ENCODE measurements at regions not wholly inside any gene's neighbourhood (a gene's known extent, or its start where the extent isn't known, plus 50 kb on each side); places are given as distances from the start of the nearest gene placed in this dataset.

- no peaks in the 10 kb centered on the region for H3K27me3 ChIP-seq (ENCODE audit: control insufficient read depth in 2 of 2, insufficient read depth in 1 of 2, low read length in 1 of 2)
- no peaks in the 10 kb centered on the region for H3K4me1 ChIP-seq (ENCODE audit: control insufficient read depth in 2 of 2, insufficient read depth in 2 of 2, low read length in 2 of 2)
- H3K36me3 ChIP-seq (ENCODE audit: control insufficient read depth in 2 of 2, insufficient read depth in 2 of 2, low read length in 1 of 2): no peaks in the 10 kb centered on the region
- H3K27ac ChIP-seq (ENCODE audit: low read depth in 1 of 2, low read length in 1 of 2): no peak overlapping the region
- 95% methylated on average over 2 of the region's 2 CpGs for WGBS
- DNase-seq (ENCODE audit: low read depth in 6 of 9, low spot score in 9 of 9): no peak
- H3K4me3 ChIP-seq (ENCODE audit: low read length in 2 of 2): no peak overlapping the region
- no peaks in the 10 kb centered on the region for H3K9me3 ChIP-seq (ENCODE audit: control insufficient read depth in 2 of 2, insufficient read depth in 1 of 2, low read length in 1 of 2)
These were observed 478.8 kb downstream of the LRIG3 start for GRCh38 chr12:58441483-58441882.

GRCh38 chr12:58443273-58443980, 476.9 kb downstream of the LRIG3 start:
- no peaks in the 10 kb centered on the region for H3K36me3 ChIP-seq (ENCODE audit: control insufficient read depth in 2 of 2, insufficient read depth in 2 of 2, low read length in 1 of 2)
- H3K4me3 ChIP-seq (ENCODE audit: low read length in 2 of 2): no peak overlapping the region
- DNase-seq (ENCODE audit: low read depth in 6 of 9, low spot score in 9 of 9): no peak
- H3K4me1 ChIP-seq (ENCODE audit: control insufficient read depth in 2 of 2, insufficient read depth in 2 of 2, low read length in 2 of 2): no peaks in the 10 kb centered on the region
- H3K9me3 ChIP-seq (ENCODE audit: control insufficient read depth in 2 of 2, insufficient read depth in 1 of 2, low read length in 1 of 2): no peaks in the 10 kb centered on the region
- no peaks in the 10 kb centered on the region for H3K27me3 ChIP-seq (ENCODE audit: control insufficient read depth in 2 of 2, insufficient read depth in 1 of 2, low read length in 1 of 2)
- no peak overlapping the region for H3K27ac ChIP-seq (ENCODE audit: low read depth in 1 of 2, low read length in 1 of 2)

GRCh38 chr12:58443981-58444371, 476.3 kb downstream of the LRIG3 start:
- 95% methylated on average over 8 of the region's 8 CpGs for WGBS
- Histone ChIP-seq H3K4me3 (ENCODE audit: low read length in 2 of 2) (no peak overlapping the region), H3K36me3 (ENCODE audit: control insufficient read depth in 2 of 2, insufficient read depth in 2 of 2, low read length in 1 of 2) (no peaks in the 10 kb centered on the region), H3K27ac (ENCODE audit: low read depth in 1 of 2, low read length in 1 of 2) (no peak overlapping the region), H3K4me1 (ENCODE audit: control insufficient read depth in 2 of 2, insufficient read depth in 2 of 2, low read length in 2 of 2) (no peaks in the 10 kb centered on the region), H3K9me3 (ENCODE audit: control insufficient read depth in 2 of 2, insufficient read depth in 1 of 2, low read length in 1 of 2) (no peaks in the 10 kb centered on the region), H3K27me3 (ENCODE audit: control insufficient read depth in 2 of 2, insufficient read depth in 1 of 2, low read length in 1 of 2) (no peaks in the 10 kb centered on the region)
- no peak for DNase-seq (ENCODE audit: low read depth in 6 of 9, low spot score in 9 of 9)

GRCh38 chr12:58450868-58451482, 469.3 kb downstream of the LRIG3 start:
- H3K4me1 ChIP-seq (ENCODE audit: control insufficient read depth in 2 of 2, insufficient read depth in 2 of 2, low read length in 2 of 2): no peaks in the 10 kb centered on the region
- DNase-seq (ENCODE audit: low read depth in 6 of 9, low spot score in 9 of 9): no peak
- no peak overlapping the region for H3K4me3 ChIP-seq (ENCODE audit: low read length in 2 of 2)
- 80% methylated on average over 2 of the region's 2 CpGs for WGBS
- H3K27me3 ChIP-seq (ENCODE audit: control insufficient read depth in 2 of 2, insufficient read depth in 1 of 2, low read length in 1 of 2): no peaks in the 10 kb centered on the region
- H3K9me3 ChIP-seq (ENCODE audit: control insufficient read depth in 2 of 2, insufficient read depth in 1 of 2, low read length in 1 of 2): no peaks in the 10 kb centered on the region
- no peaks in the 10 kb centered on the region for H3K36me3 ChIP-seq (ENCODE audit: control insufficient read depth in 2 of 2, insufficient read depth in 2 of 2, low read length in 1 of 2)
- H3K27ac ChIP-seq (ENCODE audit: low read depth in 1 of 2, low read length in 1 of 2): no peak overlapping the region

GRCh38 chr12:58452546-58452945, 467.8 kb downstream of the LRIG3 start:
- no peak for DNase-seq (ENCODE audit: low read depth in 6 of 9, low spot score in 9 of 9)
- H3K27ac ChIP-seq (ENCODE audit: low read depth in 1 of 2, low read length in 1 of 2): no peak overlapping the region
- no peaks in the 10 kb centered on the region for H3K4me1 ChIP-seq (ENCODE audit: control insufficient read depth in 2 of 2, insufficient read depth in 2 of 2, low read length in 2 of 2)
- H3K4me3 ChIP-seq (ENCODE audit: low read length in 2 of 2): no peak overlapping the region
- no peaks in the 10 kb centered on the region for H3K9me3 ChIP-seq (ENCODE audit: control insufficient read depth in 2 of 2, insufficient read depth in 1 of 2, low read length in 1 of 2)
- 97% methylated on average over 2 of the region's 2 CpGs for WGBS
- no peaks in the 10 kb centered on the region for H3K36me3 ChIP-seq (ENCODE audit: control insufficient read depth in 2 of 2, insufficient read depth in 2 of 2, low read length in 1 of 2)
- no peaks in the 10 kb centered on the region for H3K27me3 ChIP-seq (ENCODE audit: control insufficient read depth in 2 of 2, insufficient read depth in 1 of 2, low read length in 1 of 2)

- Histone ChIP-seq H3K27ac (ENCODE audit: low read depth in 1 of 2, low read length in 1 of 2) (no peak overlapping the region), H3K27me3 (ENCODE audit: control insufficient read depth in 2 of 2, insufficient read depth in 1 of 2, low read length in 1 of 2) (no peaks in the 10 kb centered on the region), H3K36me3 (ENCODE audit: control insufficient read depth in 2 of 2, insufficient read depth in 2 of 2, low read length in 1 of 2) (no peaks in the 10 kb centered on the region), H3K4me1 (ENCODE audit: control insufficient read depth in 2 of 2, insufficient read depth in 2 of 2, low read length in 2 of 2) (no peaks in the 10 kb centered on the region), H3K4me3 (ENCODE audit: low read length in 2 of 2) (no peak overlapping the region), H3K9me3 (ENCODE audit: control insufficient read depth in 2 of 2, insufficient read depth in 1 of 2, low read length in 1 of 2) (no peaks in the 10 kb centered on the region)
- DNase-seq (ENCODE audit: low read depth in 6 of 9, low spot score in 9 of 9): no peak
- WGBS: 94% methylated on average over 3 of the region's 3 CpGs
These were observed 467.0 kb downstream of the LRIG3 start for GRCh38 chr12:58453306-58453705.

GRCh38 chr12:58455136-58455535, 465.2 kb downstream of the LRIG3 start:
- H3K27ac ChIP-seq (ENCODE audit: low read depth in 1 of 2, low read length in 1 of 2): no peak overlapping the region
- no peaks in the 10 kb centered on the region for H3K9me3 ChIP-seq (ENCODE audit: control insufficient read depth in 2 of 2, insufficient read depth in 1 of 2, low read length in 1 of 2)
- 76% methylated on average over 1 of the region's 1 CpG for WGBS
- no peaks in the 10 kb centered on the region for H3K27me3 ChIP-seq (ENCODE audit: control insufficient read depth in 2 of 2, insufficient read depth in 1 of 2, low read length in 1 of 2)
- no peaks in the 10 kb centered on the region for H3K36me3 ChIP-seq (ENCODE audit: control insufficient read depth in 2 of 2, insufficient read depth in 2 of 2, low read length in 1 of 2)
- H3K4me3 ChIP-seq (ENCODE audit: low read length in 2 of 2): no peak overlapping the region
- no peaks in the 10 kb centered on the region for H3K4me1 ChIP-seq (ENCODE audit: control insufficient read depth in 2 of 2, insufficient read depth in 2 of 2, low read length in 2 of 2)
- no peak for DNase-seq (ENCODE audit: low read depth in 6 of 9, low spot score in 9 of 9)

GRCh38 chr12:58458102-58458501, 462.2 kb downstream of the LRIG3 start:
- 90% methylated on average over 1 of the region's 1 CpG for WGBS
- no peak overlapping the region for H3K4me3 ChIP-seq (ENCODE audit: low read length in 2 of 2)
- H3K36me3 ChIP-seq (ENCODE audit: control insufficient read depth in 2 of 2, insufficient read depth in 2 of 2, low read length in 1 of 2): no peaks in the 10 kb centered on the region
- H3K27ac ChIP-seq (ENCODE audit: low read depth in 1 of 2, low read length in 1 of 2): no peak overlapping the region
- DNase-seq (ENCODE audit: low read depth in 6 of 9, low spot score in 9 of 9): no peak
- H3K9me3 ChIP-seq (ENCODE audit: control insufficient read depth in 2 of 2, insufficient read depth in 1 of 2, low read length in 1 of 2): no peaks in the 10 kb centered on the region
- no peaks in the 10 kb centered on the region for H3K27me3 ChIP-seq (ENCODE audit: control insufficient read depth in 2 of 2, insufficient read depth in 1 of 2, low read length in 1 of 2)
- no peaks in the 10 kb centered on the region for H3K4me1 ChIP-seq (ENCODE audit: control insufficient read depth in 2 of 2, insufficient read depth in 2 of 2, low read length in 2 of 2)

GRCh38 chr12:58459191-58459590, 461.1 kb downstream of the LRIG3 start:
- DNase-seq (ENCODE audit: low read depth in 6 of 9, low spot score in 9 of 9): no peak
- Histone ChIP-seq H3K36me3 (ENCODE audit: control insufficient read depth in 2 of 2, insufficient read depth in 2 of 2, low read length in 1 of 2) (no peaks in the 10 kb centered on the region), H3K4me3 (ENCODE audit: low read length in 2 of 2) (no peak overlapping the region), H3K27me3 (ENCODE audit: control insufficient read depth in 2 of 2, insufficient read depth in 1 of 2, low read length in 1 of 2) (no peaks in the 10 kb centered on the region), H3K27ac (ENCODE audit: low read depth in 1 of 2, low read length in 1 of 2) (no peak overlapping the region), H3K4me1 (ENCODE audit: control insufficient read depth in 2 of 2, insufficient read depth in 2 of 2, low read length in 2 of 2) (no peaks in the 10 kb centered on the region), H3K9me3 (ENCODE audit: control insufficient read depth in 2 of 2, insufficient read depth in 1 of 2, low read length in 1 of 2) (no peaks in the 10 kb centered on the region)

Data from thymus (tissue), 11 donors.